GM18498 (cell line): ENCODE measurements at regions not wholly inside any gene's neighbourhood (a gene's known extent, or its start where the extent isn't known, plus 50 kb on each side); places are given as distances from the start of the nearest gene placed in this dataset.
"Not testable (repeated sequence)": the region's sequence is repeated elsewhere in the genome, so short reads cannot be mapped to it uniquely, and the experiment has no call there.

Experiments used
- ATAC-seq: cut with Tn5 transposase; IDR thresholded peaks from one replicate; pipeline ENCODE4 v1.9.1; 2021; ENCODE audit warnings: mild to moderate bottlenecking, moderate library complexity; ENCODE audit not compliant: unreplicated experiment

GRCh38 chr4:79663865-79664264 is 255.8 kb upstream of the GK2 start:
- ATAC-seq: no peak

- ATAC-seq: no peak
These were observed 255.1 kb upstream of the GK2 start for GRCh38 chr4:79663141-79663540.

DNA sequence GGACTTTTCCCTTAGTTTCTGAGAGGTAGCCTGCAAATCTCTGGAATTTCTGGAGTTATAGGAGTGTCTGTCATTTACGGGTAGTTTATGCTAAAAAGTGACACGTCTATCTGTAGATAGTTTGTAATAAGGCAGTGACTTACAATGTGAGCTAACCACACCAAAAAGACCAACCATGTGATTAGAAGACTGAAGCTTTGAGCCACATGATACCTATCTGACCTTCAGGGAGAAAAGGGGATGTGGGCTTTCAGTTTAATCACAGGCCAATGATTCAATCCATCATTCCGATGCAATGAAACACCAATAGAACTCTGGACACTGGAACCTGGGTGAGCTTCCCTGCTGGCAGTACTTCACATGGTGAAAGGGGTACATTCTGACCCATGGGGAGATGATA is 254.6 kb upstream of the GK2 start:
- ATAC-seq: no peak

DNA sequence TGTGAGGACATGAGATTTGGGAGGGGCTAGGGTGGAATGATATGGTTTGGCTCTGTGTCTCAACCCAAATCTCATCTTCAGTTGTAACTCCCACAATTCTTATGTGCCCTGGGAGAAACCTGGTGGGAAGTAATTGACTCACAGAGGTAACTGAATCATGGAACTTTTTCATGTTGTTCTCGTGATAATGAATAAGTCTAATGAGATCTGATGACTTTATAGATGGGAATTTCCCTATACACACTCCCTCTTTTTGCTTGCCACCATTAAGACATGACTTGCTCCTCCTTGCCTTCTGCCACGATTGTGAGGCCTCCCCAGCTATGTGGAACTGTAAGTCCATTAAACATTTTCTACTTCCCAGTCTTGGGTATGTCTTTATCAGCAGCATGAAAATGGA is 253.2 kb upstream of the GK2 start:
- ATAC-seq: no peak

GRCh38 chr4:79659308-79659870 is 251.4 kb upstream of the GK2 start:
- ATAC-seq: not testable (repeated sequence)

DNA sequence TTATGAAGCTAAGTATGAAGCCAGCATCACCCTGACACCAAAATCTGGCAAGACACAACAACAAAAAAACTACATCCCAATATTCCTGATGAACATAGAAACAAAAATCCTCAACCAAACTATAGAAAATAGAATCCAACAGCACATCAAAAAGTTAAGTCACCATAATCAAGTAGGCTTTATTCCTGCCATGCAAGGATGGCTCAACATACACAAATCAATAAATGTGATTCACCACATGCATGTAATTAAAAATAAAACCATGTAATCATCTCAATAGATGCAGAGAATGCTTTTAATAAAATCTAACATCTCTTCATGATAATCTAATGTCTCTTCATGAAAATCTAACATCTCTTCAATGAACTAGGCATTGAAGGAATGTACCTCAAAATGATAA is 249.4 kb upstream of the GK2 start:
- ATAC-seq: no peak

GRCh38 chr4:79653871-79654270 is 245.8 kb upstream of the GK2 start:
- no peak for ATAC-seq

DNA sequence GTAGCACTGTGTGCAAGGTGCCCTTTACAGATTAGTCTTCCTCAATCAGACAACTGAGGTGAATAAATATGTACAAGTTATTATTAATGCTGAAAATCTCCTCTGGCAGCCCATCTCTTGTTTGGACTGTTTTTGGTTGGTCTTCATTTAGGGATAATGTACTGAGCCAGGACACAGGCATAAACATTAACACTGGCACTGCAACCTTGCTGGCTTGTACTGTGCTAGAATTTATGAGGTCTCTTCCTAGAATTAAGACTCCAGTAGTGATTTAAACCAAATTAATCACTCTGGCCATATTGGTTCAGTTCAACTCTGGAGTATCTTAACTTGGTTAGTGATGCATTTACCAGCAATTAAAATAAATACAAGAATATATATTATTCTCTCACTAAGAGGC is 244.7 kb upstream of the GK2 start:
- no peak for ATAC-seq

GRCh38 chr4:79652232-79652631 is 244.2 kb upstream of the GK2 start:
- no peak for ATAC-seq

DNA sequence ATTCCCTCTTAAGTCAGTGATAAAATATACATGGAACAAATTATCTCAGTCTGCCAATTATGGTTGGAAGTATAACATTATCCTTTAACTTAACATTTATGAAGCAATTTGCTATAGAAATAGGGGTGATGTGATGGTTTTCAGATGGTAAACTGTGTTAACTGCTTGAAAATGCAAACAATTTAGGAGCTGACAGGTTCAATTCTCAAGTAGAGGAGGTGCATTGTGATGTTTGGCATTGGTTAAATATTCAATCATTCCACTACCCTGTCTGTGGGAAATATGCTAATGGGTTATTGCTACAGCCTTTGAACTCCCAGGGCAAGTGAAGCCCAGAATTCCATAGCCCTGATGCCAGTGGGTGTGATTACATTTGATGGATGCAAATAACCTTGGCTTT is 243.4 kb upstream of the GK2 start:
- no peak for ATAC-seq

- no peak for ATAC-seq
These were observed 242.9 kb upstream of the GK2 start for GRCh38 chr4:79650794-79651431.

- no peak for ATAC-seq
These were observed 242.2 kb upstream of the GK2 start for GRCh38 chr4:79650217-79650616.

DNA sequence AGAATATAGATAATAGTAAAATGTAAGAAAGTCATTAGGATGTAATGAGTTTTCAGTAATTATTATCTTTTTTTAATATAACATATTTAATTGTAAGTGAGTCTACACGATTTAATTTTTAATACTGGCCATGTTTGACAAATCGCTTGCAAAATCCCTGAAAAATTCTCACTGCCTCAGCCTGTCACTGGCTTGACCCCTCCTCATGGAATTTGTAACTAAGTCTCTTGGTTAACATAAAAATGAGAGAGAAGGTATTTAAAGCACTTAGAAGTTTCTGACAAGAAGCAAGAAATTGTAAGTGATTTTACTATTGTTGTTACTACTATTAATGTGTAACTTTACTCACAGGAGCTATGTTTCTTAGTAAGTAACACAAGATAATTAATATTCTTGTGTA is 237.9 kb upstream of the GK2 start:
- no peak for ATAC-seq

DNA sequence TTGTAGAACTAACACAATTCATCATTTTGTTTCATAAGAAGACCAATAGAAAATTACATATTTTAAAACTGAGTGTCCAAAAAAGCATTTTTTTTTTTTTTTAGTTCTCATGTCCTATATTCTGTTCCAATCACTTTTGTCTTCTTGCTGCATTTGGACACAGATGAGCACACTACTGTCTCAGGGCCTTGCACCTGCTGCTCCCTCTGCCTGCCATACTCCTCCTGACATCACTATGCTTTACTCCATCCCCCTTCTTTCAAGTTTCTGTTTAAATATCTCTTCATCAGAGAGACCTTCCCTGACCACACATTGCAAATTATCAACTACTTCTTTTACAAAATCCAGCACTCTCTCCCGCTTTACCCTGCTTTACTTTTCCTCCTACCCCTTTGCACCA is 230.7 kb upstream of the GK2 start:
- ATAC-seq: no peak

GRCh38 chr4:79636991-79637390 is 229.0 kb upstream of the GK2 start:
- ATAC-seq: no peak

GRCh38 chr4:79634111-79634510 is 226.1 kb upstream of the GK2 start:
- ATAC-seq: no peak

- ATAC-seq: no peak
These were observed 224.1 kb upstream of the GK2 start for GRCh38 chr4:79632114-79632513.

- ATAC-seq: no peak
These were observed 218.6 kb upstream of the GK2 start for GRCh38 chr4:79626611-79627010.

- ATAC-seq: no peak
These were observed 218.1 kb upstream of the GK2 start for GRCh38 chr4:79626101-79626500.

DNA sequence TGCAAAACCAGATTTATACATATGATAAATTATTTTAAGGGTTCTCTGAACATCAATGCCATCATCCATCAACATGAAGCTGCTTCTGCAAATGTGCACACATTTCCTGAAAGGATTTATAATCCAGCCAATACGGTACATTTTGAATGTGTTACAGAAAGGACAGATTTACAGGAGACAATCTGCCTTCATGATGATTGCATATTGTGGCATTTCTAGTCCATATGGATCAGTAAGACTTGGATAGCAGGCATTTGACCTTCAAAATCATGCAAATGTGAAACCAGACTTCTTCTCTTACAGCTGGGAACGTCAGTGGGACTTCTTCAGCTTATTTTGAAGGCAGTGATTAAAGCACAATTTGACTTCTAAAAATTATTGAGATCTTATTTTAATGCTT is 217.3 kb upstream of the GK2 start:
- no peak for ATAC-seq

- ATAC-seq: no peak
These were observed 215.2 kb upstream of the GK2 start for GRCh38 chr4:79623021-79623870.

- ATAC-seq: no peak
These were observed 213.0 kb upstream of the GK2 start for GRCh38 chr4:79621061-79621460.
